ENCODE measurements at regions not wholly inside any gene's neighbourhood (a gene's known extent, or its start where the extent isn't known, plus 50 kb on each side); places are given as distances from the start of the nearest gene placed in this dataset.
A peak's percentile ranks its signal among the peaks of the same experiment; 100 is the strongest.

DNA sequence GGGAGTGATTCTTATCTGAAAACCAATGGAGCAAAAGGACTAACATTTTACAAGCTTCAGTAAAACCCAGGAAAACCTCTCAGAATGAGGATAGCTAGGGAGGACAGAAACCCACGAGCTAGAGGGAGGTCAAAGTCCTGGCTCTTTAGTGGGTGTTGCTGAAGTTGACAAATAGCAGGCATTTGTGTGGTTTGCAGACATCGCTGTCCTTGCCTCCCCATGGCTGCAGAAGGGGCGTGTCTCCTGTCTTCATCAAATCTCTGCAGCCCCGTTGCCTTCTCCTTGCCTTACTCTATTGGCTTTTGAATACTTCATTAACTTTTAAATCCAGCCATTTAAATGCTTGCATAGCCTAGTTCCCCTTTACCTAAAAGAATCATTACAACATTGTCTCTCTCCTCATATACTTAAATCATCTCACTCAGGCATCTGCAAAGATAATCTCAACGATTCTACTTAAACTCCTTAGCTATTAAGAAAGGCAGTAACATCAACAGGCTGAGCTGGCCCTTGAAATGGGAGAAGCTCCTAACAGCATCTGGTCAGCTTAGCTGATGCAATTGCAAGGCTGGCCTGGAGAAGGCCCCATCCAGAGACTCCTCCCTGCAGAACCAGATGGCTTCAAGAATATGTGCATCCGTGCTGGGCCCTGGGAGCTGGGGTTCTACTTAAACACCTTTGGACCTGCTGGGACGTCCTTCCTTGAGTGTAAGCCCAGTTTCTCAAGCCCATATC, 152.8 kb upstream of the TAS2R1 start:
- no peak for DNase-seq (ENCODE audit: low spot score)
- BruUV-seq (replicated peaks), result no TSS peak
- intact Hi-C loops (cut with micrococcal nuclease; ENCODE audit: unreplicated experiment), result no loop called here
- Histone ChIP-seq H3K4me2 (ENCODE audit: low read depth, low read length) (no peak overlapping the region), H3K9ac (ENCODE audit: insufficient read depth, low read depth, low read length) (no peak overlapping the region), H3K4me1 (ENCODE audit: insufficient read depth, low read length) (no peaks in the 10 kb centered on the region), H3K79me2 (ENCODE audit: insufficient read depth, low read length) (no peaks in the 10 kb centered on the region), H2AFZ (ENCODE audit: low read length) (no peak overlapping the region), H4K20me1 (ENCODE audit: insufficient read depth, low read length) (no peaks in the 10 kb centered on the region), H3K27ac (ENCODE audit: extremely low read length, insufficient read depth, low read length) (no peak overlapping the region), H3K4me3 (replicated peaks in 1 of 3; ENCODE audit: insufficient read depth in 1 of 3, low read depth in 2 of 3, low read length in 3 of 3) (no peak overlapping the region), H3K27me3 (ENCODE audit: control insufficient read depth in 1 of 2, insufficient read depth in 2 of 2, low read length in 2 of 2) (no peaks in the 10 kb centered on the region), H3K36me3 (replicated peaks in 1 of 2; ENCODE audit: control insufficient read depth in 1 of 2, insufficient read depth in 2 of 2, low read length in 2 of 2) (no peaks in the 10 kb centered on the region), H3K9me3 (ENCODE audit: low read length) (no peaks in the 10 kb centered on the region)
- WGBS (ENCODE audit: low lambda C conversion rate), result 2% methylated on average over 6 of the region's 7 CpGs
- CTCF ChIA-PET (ENCODE audit: low intra/inter-chr PET ratio, low total read pairs), result no interaction called here
- TF ChIP-seq SAFB2 (CRISPR knock-in tag; IDR thresholded peaks at IDR 0.05; ENCODE audit: borderline replicate concordance, low read depth) (no peak), ZNF816 (CRISPR knock-in tag; IDR thresholded peaks at IDR 0.05; ENCODE audit: borderline replicate concordance) (no peak)
- TF ChIP-seq, protein P1, sequence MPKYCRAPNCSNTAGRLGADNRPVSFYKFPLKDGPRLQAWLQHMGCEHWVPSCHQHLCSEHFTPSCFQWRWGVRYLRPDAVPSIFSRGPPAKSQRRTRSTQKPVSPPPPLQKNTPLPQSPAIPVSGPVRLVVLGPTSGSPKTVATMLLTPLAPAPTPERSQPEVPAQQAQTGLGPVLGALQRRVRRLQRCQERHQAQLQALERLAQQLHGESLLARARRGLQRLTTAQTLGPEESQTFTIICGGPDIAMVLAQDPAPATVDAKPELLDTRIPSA (CRISPR knock-in tag; IDR thresholded peaks at IDR 0.05; ENCODE audit: borderline replicate concordance), result no peak
- FAIRE-seq, result no peak
- in situ Hi-C loops (cut with HindIII; ENCODE audit: extremely low pct_ligation_motif_present, low pct_unique_long_range_greater_than_20kb), result no loop called here
- 0 out of 3 replicates have a peak, but pooled peaks have one; percentile 49 for ATAC-seq
- POLR2A ChIA-PET, result no interaction called here

DNA sequence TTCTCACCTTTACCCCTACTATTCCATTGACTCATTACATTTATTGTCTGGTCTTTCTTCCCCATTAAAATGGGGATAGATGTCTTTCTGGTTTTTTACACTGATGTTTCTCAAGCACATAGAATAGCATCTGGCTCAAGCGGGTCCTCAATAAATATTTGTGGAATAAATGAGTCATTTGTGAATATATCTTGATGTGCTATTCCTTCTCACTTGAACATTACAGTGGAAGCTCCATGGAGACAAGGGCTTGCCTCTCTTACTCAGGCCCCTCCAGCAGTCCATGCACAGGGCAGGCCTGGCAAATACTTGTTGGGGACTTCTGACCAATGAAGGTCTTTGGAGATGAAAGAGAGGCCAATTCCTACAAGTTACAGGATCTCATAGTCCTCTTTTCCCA, 151.7 kb upstream of the TAS2R1 start:
- H3K4me1 ChIP-seq (ENCODE audit: insufficient read depth, low read length), result no peaks in the 10 kb centered on the region
- intact Hi-C loops (cut with micrococcal nuclease; ENCODE audit: unreplicated experiment) (no loop called here), in situ Hi-C loops (cut with HindIII; ENCODE audit: extremely low pct_ligation_motif_present, low pct_unique_long_range_greater_than_20kb) (no loop called here)
- H3K9ac ChIP-seq (ENCODE audit: insufficient read depth, low read depth, low read length), result no peak overlapping the region
- no peak overlapping the region for H3K4me3 ChIP-seq (replicated peaks in 1 of 3; ENCODE audit: insufficient read depth in 1 of 3, low read depth in 2 of 3, low read length in 3 of 3)
- POLR2A ChIA-PET, result no interaction called here
- H4K20me1 ChIP-seq (ENCODE audit: insufficient read depth, low read length), result no peaks in the 10 kb centered on the region
- no peaks in the 10 kb centered on the region for H3K79me2 ChIP-seq (ENCODE audit: insufficient read depth, low read length)
- H3K27ac ChIP-seq (ENCODE audit: extremely low read length, insufficient read depth, low read length), result no peak overlapping the region
- CTCF ChIA-PET (ENCODE audit: low intra/inter-chr PET ratio, low total read pairs), result no interaction called here
- BruUV-seq (replicated peaks), result no TSS peak
- ATAC-seq, result no peak
- H3K9me3 ChIP-seq (ENCODE audit: low read length), result no peaks in the 10 kb centered on the region
- H2AFZ ChIP-seq (ENCODE audit: low read length), result no peak overlapping the region
- no peaks in the 10 kb centered on the region for H3K27me3 ChIP-seq (ENCODE audit: control insufficient read depth in 1 of 2, insufficient read depth in 2 of 2, low read length in 2 of 2)
- FAIRE-seq, result no peak
- H3K4me2 ChIP-seq (ENCODE audit: low read depth, low read length), result no peak overlapping the region
- no peak for DNase-seq (ENCODE audit: low spot score)
- no peaks in the 10 kb centered on the region for H3K36me3 ChIP-seq (replicated peaks in 1 of 2; ENCODE audit: control insufficient read depth in 1 of 2, insufficient read depth in 2 of 2, low read length in 2 of 2)
- 28% methylated on average over 1 of the region's 1 CpG for WGBS (ENCODE audit: low lambda C conversion rate)
- TF ChIP-seq PTBP1 (IDR thresholded peaks at IDR 0.05; ENCODE audit: low read depth, low read length, poor library complexity, severe bottlenecking) (no peak), KLF12 (CRISPR knock-in tag; IDR thresholded peaks at IDR 0.05; ENCODE audit: borderline replicate concordance) (no peak), ZNF878 (CRISPR knock-in tag; IDR thresholded peaks at IDR 0.05) (no peak), NFRKB (IDR thresholded peaks at IDR 0.05) (no peak), ZNF501 (CRISPR knock-in tag; IDR thresholded peaks at IDR 0.05) (no peak), ZC3H4 (CRISPR knock-in tag; IDR thresholded peaks at IDR 0.05; ENCODE audit: borderline replicate concordance) (no peak), ZFP90 (CRISPR knock-in tag; IDR thresholded peaks at IDR 0.05; ENCODE audit: borderline replicate concordance) (no peak), HDAC1 (CRISPR knock-in tag; IDR thresholded peaks at IDR 0.05) (no peak), ZSCAN21 (CRISPR knock-in tag; IDR thresholded peaks at IDR 0.05; ENCODE audit: borderline replicate concordance) (no peak), U2AF1 (optimal IDR thresholded peaks at IDR 0.05; ENCODE audit: low read depth, low read length) (no peak), ZNF3 (CRISPR knock-in tag; IDR thresholded peaks at IDR 0.05) (no peak), ZNF780A (CRISPR knock-in tag; IDR thresholded peaks at IDR 0.05) (no peak)
- TF ChIP-seq, protein P2, sequence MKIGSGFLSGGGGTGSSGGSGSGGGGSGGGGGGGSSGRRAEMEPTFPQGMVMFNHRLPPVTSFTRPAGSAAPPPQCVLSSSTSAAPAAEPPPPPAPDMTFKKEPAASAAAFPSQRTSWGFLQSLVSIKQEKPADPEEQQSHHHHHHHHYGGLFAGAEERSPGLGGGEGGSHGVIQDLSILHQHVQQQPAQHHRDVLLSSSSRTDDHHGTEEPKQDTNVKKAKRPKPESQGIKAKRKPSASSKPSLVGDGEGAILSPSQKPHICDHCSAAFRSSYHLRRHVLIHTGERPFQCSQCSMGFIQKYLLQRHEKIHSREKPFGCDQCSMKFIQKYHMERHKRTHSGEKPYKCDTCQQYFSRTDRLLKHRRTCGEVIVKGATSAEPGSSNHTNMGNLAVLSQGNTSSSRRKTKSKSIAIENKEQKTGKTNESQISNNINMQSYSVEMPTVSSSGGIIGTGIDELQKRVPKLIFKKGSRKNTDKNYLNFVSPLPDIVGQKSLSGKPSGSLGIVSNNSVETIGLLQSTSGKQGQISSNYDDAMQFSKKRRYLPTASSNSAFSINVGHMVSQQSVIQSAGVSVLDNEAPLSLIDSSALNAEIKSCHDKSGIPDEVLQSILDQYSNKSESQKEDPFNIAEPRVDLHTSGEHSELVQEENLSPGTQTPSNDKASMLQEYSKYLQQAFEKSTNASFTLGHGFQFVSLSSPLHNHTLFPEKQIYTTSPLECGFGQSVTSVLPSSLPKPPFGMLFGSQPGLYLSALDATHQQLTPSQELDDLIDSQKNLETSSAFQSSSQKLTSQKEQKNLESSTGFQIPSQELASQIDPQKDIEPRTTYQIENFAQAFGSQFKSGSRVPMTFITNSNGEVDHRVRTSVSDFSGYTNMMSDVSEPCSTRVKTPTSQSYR (CRISPR knock-in tag; IDR thresholded peaks at IDR 0.05; ENCODE audit: borderline replicate concordance), result no peak
